ENCODE measurements at regions not wholly inside any gene's neighbourhood (a gene's known extent, or its start where the extent isn't known, plus 50 kb on each side); places are given as distances from the start of the nearest gene placed in this dataset.
"Not testable (repeated sequence)": the region's sequence is repeated elsewhere in the genome, so short reads cannot be mapped to it uniquely, and the experiment has no call there.

DNA sequence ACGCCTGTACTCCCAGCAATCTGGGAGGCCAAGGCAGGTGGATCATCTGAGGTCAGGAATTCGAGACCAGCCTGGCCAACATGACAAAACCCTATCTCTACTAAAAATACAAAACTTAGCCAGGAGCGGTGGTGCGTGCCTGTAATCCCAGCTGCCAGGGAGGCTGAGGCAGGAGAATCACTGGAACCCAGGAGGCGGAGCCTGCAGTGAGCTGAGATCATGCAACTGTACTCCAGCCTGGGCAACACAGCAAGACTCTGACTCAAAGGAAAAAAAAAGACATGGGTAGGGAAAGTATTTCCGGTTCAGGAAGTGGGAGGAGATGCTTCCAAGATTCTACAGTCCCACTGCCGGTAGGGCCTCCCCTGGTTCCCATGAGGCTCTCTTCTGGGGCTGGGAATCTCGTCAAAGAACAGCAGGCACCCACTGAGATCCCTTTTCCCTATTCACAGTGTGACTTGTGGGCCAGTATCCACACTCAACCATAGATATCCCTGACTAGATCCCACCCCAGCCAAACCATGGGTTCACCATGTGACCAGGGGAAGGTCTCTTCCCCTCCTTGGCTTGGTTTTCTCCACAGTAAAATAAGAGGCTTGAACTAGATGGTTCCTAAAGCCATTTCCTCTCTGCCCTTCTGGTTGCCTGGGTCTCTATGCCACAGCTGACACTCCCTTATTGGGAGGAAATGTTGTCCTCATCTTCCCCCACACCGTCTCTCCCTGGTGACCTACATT, 443.3 kb downstream of the BUD13 start:
- Histone ChIP-seq H3K9ac (ENCODE audit: low read depth, low read length) (no peak overlapping the region), H3K36me3 (ENCODE audit: control insufficient read depth, insufficient read depth, low read length) (no peaks in the 10 kb centered on the region), H3K27me3 (ENCODE audit: control insufficient read depth, insufficient read depth, low read length) (no peaks in the 10 kb centered on the region), H3K27ac (ENCODE audit: low read depth, low read length) (no peak overlapping the region), H3K4me3 (ENCODE audit: low read depth, low read length) (no peak overlapping the region), H3K4me1 (ENCODE audit: control insufficient read depth, insufficient read depth, low read length) (peaks cover 4% of the 10 kb centered on the region), H3K9me3 (ENCODE audit: control insufficient read depth, insufficient read depth, low read length) (no peaks in the 10 kb centered on the region)

GRCh38 chr11:116328851-116329250, 443.9 kb downstream of the BUD13 start:
- H3K9me3 ChIP-seq (ENCODE audit: control insufficient read depth, insufficient read depth, low read length) = no peaks in the 10 kb centered on the region
- H3K36me3 ChIP-seq (ENCODE audit: control insufficient read depth, insufficient read depth, low read length) = no peaks in the 10 kb centered on the region
- H3K9ac ChIP-seq (ENCODE audit: low read depth, low read length) = no peak overlapping the region
- no peak overlapping the region for H3K4me3 ChIP-seq (ENCODE audit: low read depth, low read length)
- H3K4me1 ChIP-seq (ENCODE audit: control insufficient read depth, insufficient read depth, low read length) = no peaks in the 10 kb centered on the region; the same call in 1 of the 2 replicates
- no peak overlapping the region for H3K27ac ChIP-seq (ENCODE audit: low read depth, low read length)
- no peaks in the 10 kb centered on the region for H3K27me3 ChIP-seq (ENCODE audit: control insufficient read depth, insufficient read depth, low read length)

DNA sequence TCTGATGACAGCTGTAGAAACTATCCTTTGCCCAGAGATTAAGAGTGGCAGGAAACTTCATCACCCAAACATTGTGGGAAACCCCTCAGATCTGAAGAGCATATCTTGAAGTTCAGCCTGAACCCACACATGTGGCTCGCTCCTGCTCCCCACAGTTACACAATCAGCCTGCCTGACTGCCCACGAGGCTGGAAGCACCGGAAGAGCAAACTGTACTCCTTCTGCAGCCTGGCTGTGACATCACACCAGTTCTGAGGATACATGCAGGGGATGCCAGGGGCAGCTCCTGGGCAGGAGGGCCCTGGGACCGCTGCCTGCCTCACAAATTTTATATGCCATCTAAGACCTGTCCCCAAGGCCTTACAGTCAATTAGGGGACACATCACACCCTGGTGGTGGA, 444.4 kb downstream of the BUD13 start:
- Histone ChIP-seq H3K9ac (ENCODE audit: low read depth, low read length) (no peak overlapping the region), H3K4me3 (ENCODE audit: low read depth, low read length) (no peak overlapping the region), H3K27me3 (ENCODE audit: control insufficient read depth, insufficient read depth, low read length) (no peaks in the 10 kb centered on the region), H3K9me3 (ENCODE audit: control insufficient read depth, insufficient read depth, low read length) (no peaks in the 10 kb centered on the region), H3K4me1 (ENCODE audit: control insufficient read depth, insufficient read depth, low read length) (no peaks in the 10 kb centered on the region), H3K36me3 (ENCODE audit: control insufficient read depth, insufficient read depth, low read length) (no peaks in the 10 kb centered on the region), H3K27ac (ENCODE audit: low read depth, low read length) (no peak overlapping the region)

- no peak overlapping the region for H3K9ac ChIP-seq (ENCODE audit: low read depth, low read length)
- H3K4me1 ChIP-seq (ENCODE audit: control insufficient read depth, insufficient read depth, low read length) = no peaks in the 10 kb centered on the region
- H3K9me3 ChIP-seq (ENCODE audit: control insufficient read depth, insufficient read depth, low read length) = no peaks in the 10 kb centered on the region
- no peak overlapping the region for H3K4me3 ChIP-seq (ENCODE audit: low read depth, low read length)
- H3K36me3 ChIP-seq (ENCODE audit: control insufficient read depth, insufficient read depth, low read length) = no peaks in the 10 kb centered on the region
- no peaks in the 10 kb centered on the region for H3K27me3 ChIP-seq (ENCODE audit: control insufficient read depth, insufficient read depth, low read length)
- no peak overlapping the region for H3K27ac ChIP-seq (ENCODE audit: low read depth, low read length)
Observed at GRCh38 chr11:116326146-116326545, 446.6 kb downstream of the BUD13 start.

GRCh38 chr11:116325247-116325646, 447.5 kb downstream of the BUD13 start:
- Histone ChIP-seq H3K4me3 (ENCODE audit: low read depth, low read length) (no peak overlapping the region), H3K27me3 (ENCODE audit: control insufficient read depth, insufficient read depth, low read length) (no peaks in the 10 kb centered on the region), H3K9me3 (ENCODE audit: control insufficient read depth, insufficient read depth, low read length) (peaks cover 6% of the 10 kb centered on the region), H3K27ac (ENCODE audit: low read depth, low read length) (no peak overlapping the region), H3K4me1 (ENCODE audit: control insufficient read depth, insufficient read depth, low read length) (no peaks in the 10 kb centered on the region), H3K36me3 (ENCODE audit: control insufficient read depth, insufficient read depth, low read length) (no peaks in the 10 kb centered on the region), H3K9ac (ENCODE audit: low read depth, low read length) (no peak overlapping the region)

DNA sequence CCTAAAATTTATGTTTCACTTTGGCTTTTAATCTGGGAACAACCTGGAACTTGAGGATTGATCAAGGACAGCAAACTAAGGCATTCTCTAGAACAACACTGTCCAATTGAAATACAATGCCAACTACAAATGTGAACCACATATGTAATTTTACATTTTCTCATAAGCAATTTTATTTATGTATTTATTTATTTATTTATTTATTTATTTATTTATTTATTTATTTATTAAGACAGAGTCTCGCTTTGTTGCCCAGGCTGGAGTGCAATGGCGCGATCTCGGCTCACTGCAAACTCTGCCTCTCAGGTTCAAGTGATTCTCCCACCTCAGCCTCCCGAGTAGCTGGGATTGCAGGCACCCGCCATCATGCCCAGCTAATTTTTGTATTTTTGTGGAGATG, 448.7 kb downstream of the BUD13 start:
- H3K9ac ChIP-seq (ENCODE audit: low read depth, low read length); H3K9me3 ChIP-seq (ENCODE audit: control insufficient read depth, insufficient read depth, low read length); H3K27me3 ChIP-seq (ENCODE audit: control insufficient read depth, insufficient read depth, low read length); H3K4me1 ChIP-seq (ENCODE audit: control insufficient read depth, insufficient read depth, low read length); H3K4me3 ChIP-seq (ENCODE audit: low read depth, low read length); H3K27ac ChIP-seq (ENCODE audit: low read depth, low read length); H3K36me3 ChIP-seq (ENCODE audit: control insufficient read depth, insufficient read depth, low read length): not testable (repeated sequence)

DNA sequence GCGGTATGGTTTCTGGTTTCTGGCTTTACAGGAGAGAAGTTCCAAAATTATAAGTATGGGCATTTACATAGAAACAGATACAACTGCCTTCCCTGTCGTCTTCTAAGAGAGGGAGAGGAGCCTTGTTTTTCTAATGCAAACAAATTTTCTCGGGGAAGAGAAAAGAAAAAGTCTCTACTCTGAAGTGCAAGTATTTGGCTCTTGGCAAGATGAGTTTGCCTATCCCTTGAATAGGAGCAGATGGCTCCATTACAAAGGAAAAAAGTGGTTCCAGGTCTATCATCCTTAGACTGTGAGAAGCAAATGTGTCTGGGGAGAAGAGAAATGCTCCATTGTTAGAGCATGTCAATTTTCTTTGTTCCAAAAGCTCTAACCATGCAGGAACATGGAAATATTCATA, 455.6 kb downstream of the BUD13 start:
- Histone ChIP-seq H3K4me3 (ENCODE audit: low read depth, low read length) (no peak overlapping the region), H3K27ac (ENCODE audit: low read depth, low read length) (no peak overlapping the region), H3K9me3 (ENCODE audit: control insufficient read depth, insufficient read depth, low read length) (peaks cover 6% of the 10 kb centered on the region), H3K9ac (ENCODE audit: low read depth, low read length) (no peak overlapping the region), H3K36me3 (ENCODE audit: control insufficient read depth, insufficient read depth, low read length) (no peaks in the 10 kb centered on the region), H3K27me3 (ENCODE audit: control insufficient read depth, insufficient read depth, low read length) (no peaks in the 10 kb centered on the region), H3K4me1 (ENCODE audit: control insufficient read depth, insufficient read depth, low read length) (peaks cover 20% of the 10 kb centered on the region)

DNA sequence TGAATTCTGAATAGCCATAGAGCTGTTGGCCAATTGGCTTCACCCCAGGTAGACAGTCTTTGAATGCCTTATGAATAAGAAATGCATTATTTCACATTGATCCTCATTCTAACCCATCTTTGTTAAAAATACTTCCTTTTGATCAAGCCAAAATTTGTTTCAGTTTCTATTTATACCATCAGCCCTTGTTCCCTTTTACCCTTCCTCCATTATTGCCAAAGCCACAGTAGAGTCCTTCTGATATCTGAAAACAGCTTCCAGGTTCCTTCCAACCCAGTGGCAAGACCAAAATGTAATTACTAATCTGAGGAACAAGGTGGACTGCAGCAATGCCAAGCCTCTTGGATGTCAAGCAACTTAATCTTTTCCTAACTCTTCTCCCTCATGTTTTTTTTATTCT, 458.8 kb downstream of the BUD13 start:
- Histone ChIP-seq H3K4me1 (ENCODE audit: control insufficient read depth, insufficient read depth, low read length) (peaks cover 20% of the 10 kb centered on the region), H3K27ac (ENCODE audit: low read depth, low read length) (no peak overlapping the region), H3K9ac (ENCODE audit: low read depth, low read length) (no peak overlapping the region), H3K9me3 (ENCODE audit: control insufficient read depth, insufficient read depth, low read length) (no peaks in the 10 kb centered on the region), H3K27me3 (ENCODE audit: control insufficient read depth, insufficient read depth, low read length) (no peaks in the 10 kb centered on the region), H3K4me3 (ENCODE audit: low read depth, low read length) (no peak overlapping the region), H3K36me3 (ENCODE audit: control insufficient read depth, insufficient read depth, low read length) (no peaks in the 10 kb centered on the region)

DNA sequence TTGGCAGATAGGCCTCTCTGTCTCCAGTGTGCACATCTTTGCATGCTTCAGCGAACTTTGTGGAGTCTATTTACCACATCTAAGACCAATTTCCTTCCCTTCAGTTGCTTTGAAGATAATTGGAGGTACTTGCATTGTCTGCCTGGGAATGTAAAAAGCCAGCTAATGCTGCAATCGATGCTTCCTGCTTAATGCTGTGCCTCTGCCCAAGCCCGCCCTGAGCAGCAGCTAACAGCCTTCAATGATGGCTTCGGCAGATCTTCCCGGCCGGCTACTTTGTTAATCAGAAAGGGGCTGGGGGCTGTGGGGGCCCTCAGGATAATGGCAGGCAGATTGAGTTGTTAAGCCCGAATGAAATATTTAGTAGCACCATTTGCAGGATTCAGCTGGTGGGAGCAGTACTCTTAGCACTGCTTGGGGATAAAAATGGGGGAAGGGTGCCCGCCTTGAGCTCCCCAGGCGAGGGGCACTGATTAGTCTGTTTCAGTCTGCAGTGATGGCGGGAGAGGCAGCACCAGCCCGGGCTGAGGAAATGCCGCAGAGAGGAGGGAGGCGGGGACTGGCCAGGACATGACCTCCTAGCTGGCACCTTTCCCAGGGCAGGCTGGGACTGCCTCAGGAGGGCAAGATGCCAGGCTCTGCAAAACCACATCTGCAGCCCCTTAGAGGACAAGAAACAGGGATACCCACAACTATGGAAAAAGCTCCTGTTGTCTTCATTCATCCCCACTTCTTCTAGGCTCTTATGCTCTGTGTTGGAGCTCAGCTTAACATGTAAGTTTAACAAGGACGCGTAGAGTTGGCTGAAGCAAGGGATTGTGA, 460.0 kb downstream of the BUD13 start:
- no peak overlapping the region for H3K27ac ChIP-seq (ENCODE audit: low read depth, low read length)
- H3K27me3 ChIP-seq (ENCODE audit: control insufficient read depth, insufficient read depth, low read length) = no peaks in the 10 kb centered on the region
- H3K9me3 ChIP-seq (ENCODE audit: control insufficient read depth, insufficient read depth, low read length) = no peaks in the 10 kb centered on the region
- peaks cover 15% of the 10 kb centered on the region for H3K4me1 ChIP-seq (ENCODE audit: control insufficient read depth, insufficient read depth, low read length)
- no peak overlapping the region for H3K4me3 ChIP-seq (ENCODE audit: low read depth, low read length)
- no peak overlapping the region for H3K9ac ChIP-seq (ENCODE audit: low read depth, low read length)
- no peaks in the 10 kb centered on the region for H3K36me3 ChIP-seq (ENCODE audit: control insufficient read depth, insufficient read depth, low read length)

DNA sequence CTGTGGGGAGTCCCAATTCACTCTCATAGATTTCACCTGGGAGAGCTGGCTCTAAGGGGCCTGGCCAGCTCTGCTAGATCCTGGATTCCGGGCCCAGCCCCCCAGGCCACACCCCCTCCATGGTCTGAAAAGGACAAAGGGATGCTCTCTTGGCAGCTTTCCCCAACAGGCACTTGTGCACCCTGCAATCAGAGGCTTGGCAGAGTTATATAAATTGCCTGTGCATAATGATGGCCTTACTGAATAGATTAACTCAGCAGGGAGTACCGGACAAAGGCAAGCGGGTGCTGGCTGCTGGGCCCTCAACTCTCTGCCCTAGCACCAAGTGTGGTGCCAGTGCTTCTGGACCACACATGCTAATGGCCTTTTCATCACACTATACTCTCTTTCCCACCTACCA, 461.6 kb downstream of the BUD13 start:
- Histone ChIP-seq H3K27ac (ENCODE audit: low read depth, low read length) (no peak overlapping the region), H3K27me3 (ENCODE audit: control insufficient read depth, insufficient read depth, low read length) (no peaks in the 10 kb centered on the region), H3K4me1 (ENCODE audit: control insufficient read depth, insufficient read depth, low read length) (peaks cover 8% of the 10 kb centered on the region), H3K9ac (ENCODE audit: low read depth, low read length) (no peak overlapping the region), H3K9me3 (ENCODE audit: control insufficient read depth, insufficient read depth, low read length) (no peaks in the 10 kb centered on the region), H3K4me3 (ENCODE audit: low read depth, low read length) (no peak overlapping the region), H3K36me3 (ENCODE audit: control insufficient read depth, insufficient read depth, low read length) (no peaks in the 10 kb centered on the region)

DNA sequence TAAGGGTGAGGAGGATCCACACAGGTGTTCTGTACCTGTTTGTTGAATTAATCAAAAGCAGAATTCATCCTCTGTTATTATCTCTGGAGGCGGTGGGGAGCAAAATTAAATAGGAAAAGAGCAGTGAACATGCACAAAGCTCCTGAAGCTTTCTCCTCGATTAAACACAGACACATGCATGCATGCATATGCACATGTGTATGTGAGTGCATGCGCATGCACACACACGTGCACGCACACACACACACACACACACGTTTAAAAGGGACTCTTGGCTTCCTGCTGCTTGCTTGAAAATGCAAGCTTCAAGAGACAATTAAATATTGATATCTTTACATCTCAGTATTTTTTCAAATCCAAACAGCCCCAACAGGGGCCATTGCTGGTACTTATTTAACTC, 462.1 kb downstream of the BUD13 start:
- H3K9ac ChIP-seq (ENCODE audit: low read depth, low read length) = no peak overlapping the region
- H3K27ac ChIP-seq (ENCODE audit: low read depth, low read length) = no peak overlapping the region
- no peaks in the 10 kb centered on the region for H3K36me3 ChIP-seq (ENCODE audit: control insufficient read depth, insufficient read depth, low read length)
- H3K9me3 ChIP-seq (ENCODE audit: control insufficient read depth, insufficient read depth, low read length) = no peaks in the 10 kb centered on the region
- H3K27me3 ChIP-seq (ENCODE audit: control insufficient read depth, insufficient read depth, low read length) = no peaks in the 10 kb centered on the region
- H3K4me3 ChIP-seq (ENCODE audit: low read depth, low read length) = no peak overlapping the region
- peaks cover 8% of the 10 kb centered on the region for H3K4me1 ChIP-seq (ENCODE audit: control insufficient read depth, insufficient read depth, low read length)
